Neuronal stem cell (in vitro differentiated cells): ENCODE measurements at regions not wholly inside any gene's neighbourhood (a gene's known extent, or its start where the extent isn't known, plus 50 kb on each side); places are given as distances from the start of the nearest gene placed in this dataset.

Experiments used
- DNase-seq: peaks from one replicate; pipeline ENCODE4 v3.0.0-alpha.2; 2013; ENCODE audit warnings: low spot score
- H2AFZ ChIP-seq: one replicate; pipeline ENCODE4 v1.6.1; 2013; ENCODE audit warnings: mild to moderate bottlenecking, low read length, inconsistent platforms
- H2AK5ac ChIP-seq: 2 replicates; pipeline ENCODE4 v1.6.1; 2013; ENCODE audit warnings: low read depth, mild to moderate bottlenecking, inconsistent platforms, low read length, moderate library complexity, mixed read lengths
- H2BK120ac ChIP-seq: 2 replicates; pipeline ENCODE4 v1.6.1; 2013; ENCODE audit warnings: low read depth, mild to moderate bottlenecking, inconsistent platforms, low read length, moderate library complexity, mixed read lengths
- H2BK12ac ChIP-seq: one replicate; pipeline ENCODE4 v1.6.1; 2013; ENCODE audit warnings: low read length, inconsistent platforms
- H2BK15ac ChIP-seq: 2 replicates; pipeline ENCODE4 v1.6.1; 2013; ENCODE audit warnings: mild to moderate bottlenecking, low read length, inconsistent platforms, mixed read lengths
- H2BK5ac ChIP-seq: one replicate; pipeline ENCODE4 v1.6.1; 2013; ENCODE audit warnings: inconsistent platforms, mild to moderate bottlenecking, low read length, moderate library complexity
- H3K14ac ChIP-seq: one replicate; pipeline ENCODE4 v1.6.1; 2013; ENCODE audit warnings: low read length, inconsistent platforms
- H3K18ac ChIP-seq: 2 replicates; pipeline ENCODE4 v1.6.1; 2013; ENCODE audit warnings: low read length, inconsistent platforms
- H3K23ac ChIP-seq: 2 replicates; pipeline ENCODE4 v1.6.1; 2013; ENCODE audit warnings: low read depth, mild to moderate bottlenecking, mixed read lengths, low read length, inconsistent platforms; ENCODE audit not compliant: poor library complexity
- H3K27ac ChIP-seq: replicated peaks from 3 replicates; pipeline ENCODE4 v1.5.1; 2013; ENCODE audit warnings: low read length, inconsistent platforms
- H3K27me3 ChIP-seq, 3 experiments: 2 replicates each; pipeline ENCODE4 v1.6.1; 2013; ENCODE audit warnings: low read length in 3 of 3, mild to moderate bottlenecking in 2 of 3, inconsistent platforms in 1 of 3, low read depth in 1 of 3, mixed read lengths in 1 of 3, moderate library complexity in 1 of 3; ENCODE audit not compliant: control insufficient read depth in 3 of 3, insufficient read depth in 3 of 3
- H3K36me3 ChIP-seq, 2 donors: replicated peaks in 1 of 2; 2 replicates each; pipeline ENCODE4 v1.6.1; 2013; ENCODE audit warnings: low read length in 2 of 2; ENCODE audit not compliant: control insufficient read depth in 2 of 2, insufficient read depth in 2 of 2
- H3K4ac ChIP-seq: 2 replicates; pipeline ENCODE4 v1.6.1; 2013; ENCODE audit warnings: inconsistent platforms, mild to moderate bottlenecking, low read length, moderate library complexity
- H3K4me1 ChIP-seq, 2 donors: 1 replicate in 1 of 2; 2 replicates in 1 of 2; pipeline ENCODE4 v1.6.1; 2013; ENCODE audit warnings: low read length in 2 of 2, low read depth in 1 of 2; ENCODE audit not compliant: control insufficient read depth in 2 of 2, insufficient read depth in 1 of 2
- H3K4me2 ChIP-seq: one replicate; pipeline ENCODE4 v1.6.1; 2013; ENCODE audit warnings: mild to moderate bottlenecking, low read length, inconsistent platforms; ENCODE audit not compliant: insufficient read depth, poor library complexity, severe bottlenecking
- H3K4me3 ChIP-seq, 2 donors: 2 replicates each; pipeline ENCODE4 v1.5.1; 2013; ENCODE audit warnings: low read length in 2 of 2, mild to moderate bottlenecking in 2 of 2, inconsistent platforms in 1 of 2, moderate library complexity in 1 of 2
- H3K79me1 ChIP-seq: one replicate; pipeline ENCODE4 v1.6.1; 2013; ENCODE audit warnings: low read depth, mild to moderate bottlenecking, inconsistent platforms, low read length, moderate library complexity
- H3K9ac ChIP-seq: one replicate; pipeline ENCODE4 v1.6.1; 2013; ENCODE audit warnings: mild to moderate bottlenecking, low read depth, low read length, inconsistent platforms; ENCODE audit not compliant: poor library complexity
- H3K9me3 ChIP-seq, 2 donors: replicated peaks in 1 of 2; 2 replicates each; pipeline versions ENCODE3 to v1.6.1; 2013; ENCODE audit warnings: low read length in 2 of 2, mild to moderate bottlenecking in 2 of 2, inconsistent platforms in 1 of 2, low read depth in 1 of 2, mixed read lengths in 1 of 2, moderate library complexity in 1 of 2; ENCODE audit not compliant: control insufficient read depth in 2 of 2, insufficient read depth in 1 of 2
- H4K8ac ChIP-seq: one replicate; pipeline ENCODE4 v1.6.1; 2013; ENCODE audit warnings: low read depth, mild to moderate bottlenecking, inconsistent platforms, low read length, moderate library complexity
- H4K91ac ChIP-seq: one replicate; pipeline ENCODE4 v1.6.1; 2013; ENCODE audit warnings: low read length, low read depth, mild to moderate bottlenecking, inconsistent platforms; ENCODE audit not compliant: poor library complexity
- WGBS, 2 donors: extraction: QIAGEN DNeasy Blood & Tissue Kit; methylation state at CpG; one replicate each; pipeline ENCODE4 v1.1.7; 2013; ENCODE audit warnings: missing lambda C conversion rate in 2 of 2, mixed read lengths in 1 of 2; ENCODE audit not compliant: insufficient read length in 2 of 2, insufficient replicate concordance in 1 of 2; ENCODE audit errors: extremely low coverage in 2 of 2; 5-methylcytosine and 5-hydroxymethylcytosine counted together

GRCh38 chr3:184636741-184637316 lies 75.0 kb downstream of the MAGEF1 start:
- Histone ChIP-seq H3K23ac (no peak overlapping the region), H3K27me3 (no peaks in the 10 kb centered on the region), H2AFZ (no peak overlapping the region), H2BK120ac (no peak overlapping the region), H4K8ac (no peak overlapping the region), H4K91ac (peak overlapping the region; percentile 11), H3K27ac (peak overlapping the region; percentile 74), H3K4me2 (no peak overlapping the region), H3K79me1 (no peaks in the 10 kb centered on the region), H3K4me3 (no peak overlapping the region), H2BK5ac (no peak overlapping the region), H3K9me3 (no peaks in the 10 kb centered on the region), H3K14ac (no peak overlapping the region), H2AK5ac (peak overlapping the region; percentile 70), H3K4ac (no peak overlapping the region), H2BK15ac (no peak overlapping the region), H3K9ac (no peak overlapping the region), H3K18ac (peak overlapping the region; percentile 78), H3K36me3 (no peaks in the 10 kb centered on the region), H3K4me1 (peaks cover 29 to 31% of the 10 kb centered on the region in 2 donors), H2BK12ac (peak overlapping the region; percentile 12)
- no CpG with 5 or more reads among the region's 3 CpGs for WGBS, 2 donors
- DNase-seq, result no peak

- no peak for DNase-seq
- no peaks in the 10 kb centered on the region for H3K27me3 ChIP-seq
- H3K14ac ChIP-seq, result peak overlapping the region; percentile 79
- H2BK5ac ChIP-seq, result peak overlapping the region; percentile 56
- peak overlapping the region; percentile 99 for H3K4ac ChIP-seq
- peak overlapping the region; percentile 66 for H3K23ac ChIP-seq
- H3K27ac ChIP-seq, result peak overlapping the region; percentile 11
- peak overlapping the region; percentile 88 for H2BK120ac ChIP-seq
- H2AK5ac ChIP-seq, result peak overlapping the region; percentile 94
- peak overlapping the region; percentile 83 for H2AFZ ChIP-seq
- peak overlapping the region; percentile 97 for H4K8ac ChIP-seq
- peak overlapping the region; percentile 97 for H3K18ac ChIP-seq
- peak overlapping the region; percentile 100 for H2BK12ac ChIP-seq
- WGBS, 2 donors, result no CpG with 5 or more reads among the region's 13 CpGs
- H3K4me3 ChIP-seq, result no peak overlapping the region
- H3K9me3 ChIP-seq, result no peaks in the 10 kb centered on the region
- H3K9ac ChIP-seq, result peak overlapping the region; percentile 83
- H3K79me1 ChIP-seq, result no peaks in the 10 kb centered on the region
- H4K91ac ChIP-seq, result peak overlapping the region; percentile 90
- H3K4me1 ChIP-seq, result peaks cover 29 to 32% of the 10 kb centered on the region in 2 donors
- H3K36me3 ChIP-seq, result no peaks in the 10 kb centered on the region
- no peak overlapping the region for H3K4me2 ChIP-seq
- peak overlapping the region; percentile 90 for H2BK15ac ChIP-seq
Measured at GRCh38 chr3:184635774-184636173, 74.2 kb downstream of the EPHB3 start.

GRCh38 chr3:184635126-184635525 lies 73.5 kb downstream of the EPHB3 start:
- H3K18ac ChIP-seq, result peak overlapping the region; percentile 97

GRCh38 chr3:184633237-184633579 lies 71.6 kb downstream of the EPHB3 start:
- no peak overlapping the region for H3K4ac ChIP-seq
- peak overlapping the region; percentile 49 for H2BK12ac ChIP-seq

More at GRCh38 chr3:184635126-184635525, 73.5 kb downstream of the EPHB3 start:
- Histone ChIP-seq H3K79me1 (no peaks in the 10 kb centered on the region), H2BK12ac (peak overlapping the region; percentile 95), H2BK5ac (peak overlapping the region; percentile 56), H3K4me2 (no peak overlapping the region), H3K27me3 (no peaks in the 10 kb centered on the region), H3K9me3 (no peaks in the 10 kb centered on the region), H3K14ac (peak overlapping the region; percentile 79), H3K4ac (no peak overlapping the region), H3K23ac (peak overlapping the region; percentile 21), H4K8ac (no peak overlapping the region), H3K4me1 (peaks cover 29 to 33% of the 10 kb centered on the region in 2 donors), H3K36me3 (no peaks in the 10 kb centered on the region), H2AK5ac (peak overlapping the region; percentile 94), H3K9ac (no peak overlapping the region), H4K91ac (peak overlapping the region; percentile 90), H2BK120ac (peak overlapping the region; percentile 88), H3K4me3 (no peak overlapping the region), H2AFZ (peak overlapping the region; percentile 83), H2BK15ac (peak overlapping the region; percentile 90), H3K27ac (no peak overlapping the region)
- no peak for DNase-seq
- no CpG with 5 or more reads among the region's 8 CpGs for WGBS, 2 donors

More at GRCh38 chr3:184633237-184633579, 71.6 kb downstream of the EPHB3 start:
- Histone ChIP-seq H2BK5ac (no peak overlapping the region), H2BK15ac (no peak overlapping the region), H3K27ac (no peak overlapping the region), H2AK5ac (no peak overlapping the region), H3K18ac (peak overlapping the region; percentile 77), H4K91ac (no peak overlapping the region), H4K8ac (peak overlapping the region; percentile 20), H3K14ac (peak overlapping the region; percentile 22), H3K36me3 (no peaks in the 10 kb centered on the region), H3K4me2 (no peak overlapping the region), H3K4me1 (peaks cover 36 to 41% of the 10 kb centered on the region in 2 donors), H3K79me1 (no peaks in the 10 kb centered on the region), H3K27me3 (no peaks in the 10 kb centered on the region), H2AFZ (peak overlapping the region; percentile 83), H3K23ac (no peak overlapping the region), H3K9me3 (no peaks in the 10 kb centered on the region), H3K9ac (peak overlapping the region; percentile 52), H2BK120ac (peak overlapping the region; percentile 30), H3K4me3 (no peak overlapping the region)
- no peak for DNase-seq
- WGBS, 2 donors, result no CpG with 5 or more reads among the region's 5 CpGs
